Neural cell (in vitro differentiated cells): ENCODE measurements at regions not wholly inside any gene's neighbourhood (a gene's known extent, or its start where the extent isn't known, plus 50 kb on each side); places are given as distances from the start of the nearest gene placed in this dataset.

Source experiments
- H2AFZ ChIP-seq: fragments of 200-600, 300-800 bp; sonication (generic), shearing (Covaris generic); 2 replicates; pipeline ENCODE4 v1.6.0; 2014; ENCODE audit warnings: low read depth, mild to moderate bottlenecking, antibody characterized with exemption, low read length, moderate library complexity
- H3F3A ChIP-seq: fragments of 200-600 bp; shearing (Covaris generic); 2 replicates; pipeline ENCODE4 v1.6.1; 2016; ENCODE audit warnings: mild to moderate bottlenecking, moderate library complexity, mixed read lengths, antibody characterized with exemption, low read length; ENCODE audit not compliant: insufficient read depth, poor library complexity, severe bottlenecking
- H3K27ac ChIP-seq: fragments of 200-600, 300-800 bp; sonication (generic), shearing (Covaris generic); 2 replicates; pipeline ENCODE4 v1.5.1; 2014; ENCODE audit warnings: mild to moderate bottlenecking, low read length, moderate library complexity
- H3K27me3 ChIP-seq: fragments of 300-800, 200-600 bp; sonication (generic), shearing (Covaris generic); 2 replicates; pipeline ENCODE4 v1.6.0; 2014; ENCODE audit warnings: mild to moderate bottlenecking, low read depth, low read length, moderate library complexity; ENCODE audit not compliant: insufficient read depth
- H3K36me3 ChIP-seq: fragments of 300-800, 200-600 bp; sonication (generic), shearing (Covaris generic); 2 replicates; pipeline ENCODE4 v1.5.1; 2014; ENCODE audit warnings: mild to moderate bottlenecking, antibody characterized with exemption, low read length, moderate library complexity; ENCODE audit not compliant: insufficient read depth
- H3K4me2 ChIP-seq: fragments of 300-800, 200-600 bp; sonication (generic), shearing (Covaris generic); 2 replicates; pipeline ENCODE4 v1.6.0; 2014; ENCODE audit warnings: mild to moderate bottlenecking, low read length
- H3K4me3 ChIP-seq: fragments of 300-800, 200-600 bp; sonication (generic), shearing (Covaris generic); 2 replicates; pipeline ENCODE4 v1.5.1; 2014; ENCODE audit warnings: mild to moderate bottlenecking, low read length, moderate library complexity
- H3K79me2 ChIP-seq: fragments of 200-600 bp; shearing (Covaris generic); replicated peaks from 2 replicates; pipeline ENCODE4 v1.6.0; 2014; ENCODE audit warnings: mild to moderate bottlenecking, low read length, moderate library complexity; ENCODE audit not compliant: insufficient read depth
- H3K9ac ChIP-seq: fragments of 300-800, 200-600 bp; sonication (generic), shearing (Covaris generic); 2 replicates; pipeline ENCODE4 v1.6.1; 2016; ENCODE audit warnings: mild to moderate bottlenecking, low read length, mixed read lengths
- H3K9me2 ChIP-seq: fragments of 200-600 bp; shearing (Covaris generic); 2 replicates; pipeline ENCODE4 v1.6.1; 2016; ENCODE audit warnings: mild to moderate bottlenecking, low read length, mixed read lengths; ENCODE audit not compliant: insufficient read depth
- H3K9me3 ChIP-seq: fragments of 200-600, 300-800 bp; sonication (generic), shearing (Covaris generic); 2 replicates; pipeline ENCODE4 v1.6.1; 2016; ENCODE audit warnings: mild to moderate bottlenecking, mixed run types, low read length, moderate library complexity, mixed read lengths
- H4K20me1 ChIP-seq: fragments of 200-600 bp; shearing (Covaris generic); 2 replicates; pipeline ENCODE4 v1.6.1; 2016; ENCODE audit warnings: mild to moderate bottlenecking, mixed run types; ENCODE audit not compliant: insufficient read depth
- CTCF ChIP-seq: fragments of 450-650 bp; IDR thresholded peaks from 2 replicates; pipeline ENCODE4 v1.5.1; 2014; ENCODE audit warnings: antibody characterized with exemption, mild to moderate bottlenecking, moderate library complexity; ENCODE audit not compliant: poor library complexity, severe bottlenecking
- EP300 ChIP-seq: fragments of 450-650 bp; conservative IDR thresholded peaks from 2 replicates; pipeline ENCODE4 v1.6.1; 2014; ENCODE audit warnings: antibody characterized with exemption, mild to moderate bottlenecking, moderate library complexity; ENCODE audit not compliant: poor library complexity, severe bottlenecking
- EZH2 ChIP-seq: fragments of 200-600, 300-800 bp; shearing (Covaris generic), sonication (generic); IDR thresholded peaks from 2 replicates; pipeline ENCODE4 v1.6.1; 2014; ENCODE audit warnings: antibody characterized with exemption, low read length, borderline replicate concordance, mild to moderate bottlenecking; ENCODE audit not compliant: insufficient read depth, poor library complexity, severe bottlenecking
- MXI1 ChIP-seq: fragments of 450-650 bp; conservative IDR thresholded peaks from 2 replicates; pipeline ENCODE4 v1.6.1; 2014; ENCODE audit warnings: antibody characterized with exemption, mild to moderate bottlenecking; ENCODE audit not compliant: poor library complexity, severe bottlenecking
- POLR2AphosphoS5 ChIP-seq: IDR thresholded peaks from 2 replicates; pipeline ENCODE4 v1.6.1; 2012
- RAD21 ChIP-seq: fragments of 450-650 bp; conservative IDR thresholded peaks from 2 replicates; pipeline ENCODE4 v1.6.1; 2014; ENCODE audit warnings: antibody characterized with exemption, mild to moderate bottlenecking, moderate library complexity
- REST ChIP-seq: IDR thresholded peaks from 2 replicates; pipeline ENCODE4 v1.6.1; 2012; ENCODE audit warnings: borderline replicate concordance
- SMC3 ChIP-seq: fragments of 450-650 bp; conservative IDR thresholded peaks from 2 replicates; pipeline ENCODE4 v1.6.1; 2014; ENCODE audit warnings: antibody characterized with exemption, mild to moderate bottlenecking, moderate library complexity; ENCODE audit not compliant: poor library complexity
- TAF1 ChIP-seq: IDR thresholded peaks from 2 replicates; pipeline ENCODE4 v1.6.1; 2012; ENCODE audit warnings: low read depth

GRCh38 chr16:22736791-22737190, 77.2 kb upstream of the HS3ST2 start:
- Histone ChIP-seq H3K9me3 (no peaks in the 10 kb centered on the region), H2AFZ (no peak overlapping the region), H4K20me1 (no peaks in the 10 kb centered on the region), H3K27me3 (no peaks in the 10 kb centered on the region), H3F3A (no peaks in the 10 kb centered on the region), H3K4me3 (no peak overlapping the region), H3K36me3 (no peaks in the 10 kb centered on the region), H3K27ac (no peak overlapping the region), H3K9ac (no peak overlapping the region), H3K4me2 (no peak overlapping the region), H3K9me2 (no peaks in the 10 kb centered on the region), H3K79me2 (no peaks in the 10 kb centered on the region)
- no peak for TF ChIP-seq EP300
- TF ChIP-seq MXI1 = no peak
- no peak for TF ChIP-seq REST
- no peak for TF ChIP-seq CTCF
- no peak for TF ChIP-seq EZH2
- no peak for TF ChIP-seq RAD21
- TF ChIP-seq SMC3 = no peak
- TF ChIP-seq POLR2AphosphoS5 = no peak
- no peak for TF ChIP-seq TAF1

GRCh38 chr16:22739077-22739476, 74.9 kb upstream of the HS3ST2 start:
- Histone ChIP-seq H3K9ac (no peak overlapping the region), H3K9me3 (no peaks in the 10 kb centered on the region), H3K36me3 (no peaks in the 10 kb centered on the region), H3K27ac (no peak overlapping the region), H2AFZ (no peak overlapping the region), H3K4me3 (no peak overlapping the region), H3F3A (no peaks in the 10 kb centered on the region), H3K79me2 (no peaks in the 10 kb centered on the region), H3K9me2 (no peaks in the 10 kb centered on the region), H3K4me2 (no peak overlapping the region), H4K20me1 (no peaks in the 10 kb centered on the region), H3K27me3 (no peaks in the 10 kb centered on the region)
- no peak for TF ChIP-seq EP300
- no peak for TF ChIP-seq CTCF
- no peak for TF ChIP-seq RAD21
- TF ChIP-seq MXI1 = no peak
- no peak for TF ChIP-seq REST
